GM19023 (cell line): ENCODE measurements at regions not wholly inside any gene's neighbourhood (a gene's known extent, or its start where the extent isn't known, plus 50 kb on each side); places are given as distances from the start of the nearest gene placed in this dataset.
"Not testable (repeated sequence)": the region's sequence is repeated elsewhere in the genome, so short reads cannot be mapped to it uniquely, and the experiment has no call there.

ENCODE experiments used
- ATAC-seq: cut with Tn5 transposase; IDR thresholded peaks from one replicate; pipeline ENCODE4 v1.9.1; 2021; ENCODE audit warnings: mild to moderate bottlenecking, moderate library complexity; ENCODE audit not compliant: unreplicated experiment

- ATAC-seq: no peak
Observed at GRCh38 chr6:74070711-74071110, 374.7 kb downstream of the CD109 start.

- ATAC-seq: no peak
Observed at GRCh38 chr6:74070091-74070490, 374.1 kb downstream of the CD109 start.

- no peak for ATAC-seq
Observed at GRCh38 chr6:74069089-74069581, 373.1 kb downstream of the CD109 start.

GRCh38 chr6:74066168-74066871 lies 370.3 kb downstream of the CD109 start:
- ATAC-seq: no peak

GRCh38 chr6:74065705-74066104 lies 369.7 kb downstream of the CD109 start:
- ATAC-seq: no peak

GRCh38 chr6:74063391-74063790 lies 367.4 kb downstream of the CD109 start:
- no peak for ATAC-seq

- ATAC-seq: no peak
Observed at GRCh38 chr6:74061201-74061600, 365.2 kb downstream of the CD109 start.

GRCh38 chr6:74060354-74060753 lies 364.4 kb downstream of the CD109 start:
- ATAC-seq: no peak

- ATAC-seq: no peak
Observed at GRCh38 chr6:74058606-74059005, 362.6 kb downstream of the CD109 start.

- ATAC-seq: no peak
Observed at GRCh38 chr6:74057326-74057725, 361.3 kb downstream of the CD109 start.

GRCh38 chr6:74054190-74054589 lies 358.2 kb downstream of the CD109 start:
- ATAC-seq: no peak

GRCh38 chr6:74050921-74051320 lies 354.9 kb downstream of the CD109 start:
- no peak for ATAC-seq

- ATAC-seq: no peak
Observed at GRCh38 chr6:74048387-74048786, 352.4 kb downstream of the CD109 start.

GRCh38 chr6:74044417-74045096 lies 348.6 kb downstream of the CD109 start:
- no peak for ATAC-seq

GRCh38 chr6:74041420-74041819 lies 345.4 kb downstream of the CD109 start:
- ATAC-seq: no peak

GRCh38 chr6:74018825-74019224 lies 322.8 kb downstream of the CD109 start:
- no peak for ATAC-seq

GRCh38 chr6:74015427-74015826 lies 319.4 kb downstream of the CD109 start:
- ATAC-seq: no peak

- ATAC-seq: no peak
Observed at GRCh38 chr6:74000666-74001490, 304.9 kb downstream of the CD109 start.

GRCh38 chr6:73990609-73991238 lies 294.7 kb downstream of the CD109 start:
- not testable (repeated sequence) for ATAC-seq

GRCh38 chr6:73989428-73989827 lies 293.4 kb downstream of the CD109 start:
- no peak for ATAC-seq

- ATAC-seq: no peak
Observed at GRCh38 chr6:73985891-73986290, 289.9 kb downstream of the CD109 start.
